DND-41 (cell line): ENCODE measurements at regions not wholly inside any gene's neighbourhood (a gene's known extent, or its start where the extent isn't known, plus 50 kb on each side); places are given as distances from the start of the nearest gene placed in this dataset.

ENCODE experiments used
- CTCF ChIP-seq: IDR thresholded peaks from 2 replicates; pipeline ENCODE4 v1.5.1; 2012; ENCODE audit warnings: borderline replicate concordance, low read length, moderate library complexity, mild to moderate bottlenecking; ENCODE audit not compliant: poor library complexity, severe bottlenecking; ENCODE audit errors: extremely low read depth
- EZH2 ChIP-seq: IDR thresholded peaks from 3 replicates; pipeline ENCODE4 v1.6.1; 2012; ENCODE audit warnings: borderline replicate concordance, low read depth, mild to moderate bottlenecking, moderate library complexity, low read length, inconsistent platforms; ENCODE audit not compliant: severe bottlenecking

GRCh38 chr14:98725676-98726075, 546.3 kb downstream of the BCL11B start:
- TF ChIP-seq CTCF (no peak), EZH2 (no peak)
